BE2C (cell line): ENCODE measurements at regions not wholly inside any gene's neighbourhood (a gene's known extent, or its start where the extent isn't known, plus 50 kb on each side); places are given as distances from the start of the nearest gene placed in this dataset.

ENCODE experiments used
- DNase-seq: peaks from one replicate; pipeline ENCODE4 v3.0.0-alpha.2; 2020
- H3K27me3 ChIP-seq: fragments of 250-450 bp; sonication (Bioruptor Pico); 2 replicates; pipeline ENCODE4 v1.5.1; 2020; ENCODE audit warnings: mild to moderate bottlenecking
- H3K36me3 ChIP-seq: fragments of 250-450 bp; sonication (Bioruptor Pico); 2 replicates; pipeline ENCODE4 v1.5.1; 2020; ENCODE audit warnings: mild to moderate bottlenecking
- H3K4me1 ChIP-seq: fragments of 250-450 bp; sonication (Bioruptor Pico); 2 replicates; pipeline ENCODE4 v1.5.1; 2020
- H3K4me3 ChIP-seq: 2 replicates; pipeline ENCODE4 v1.5.1; 2011; ENCODE audit warnings: low read depth, low read length
- H3K9me3 ChIP-seq: fragments of 250-450 bp; sonication (Bioruptor Pico); 2 replicates; pipeline ENCODE4 v1.5.1; 2020
- TF ChIP-seq, protein P1 (sequence below): IDR thresholded peaks from 2 replicates; pipeline ENCODE4 v1.5.1; 2012; ENCODE audit warnings: mild to moderate bottlenecking, low read depth, low read length

DNA sequence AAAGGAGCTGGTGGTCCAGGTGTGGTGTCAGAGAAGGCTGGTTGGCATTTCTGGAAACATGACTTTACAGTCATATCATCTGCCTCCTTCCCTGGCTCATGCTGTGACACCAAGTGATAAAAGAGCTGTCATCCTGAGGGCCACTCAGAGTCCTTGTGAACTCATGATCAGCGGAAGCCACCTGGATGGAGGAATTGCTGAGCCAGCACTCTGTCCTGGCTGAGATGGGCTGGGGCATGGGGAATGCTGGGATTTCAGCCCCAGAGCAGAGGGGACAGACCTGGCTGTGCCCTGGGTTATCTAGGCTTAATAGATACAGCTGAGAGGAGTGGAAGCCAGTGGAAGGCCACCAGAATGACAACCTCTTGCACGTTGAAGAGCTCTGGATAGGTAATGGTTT lies 214.3 kb downstream of the DHX35 start:
- H3K36me3 ChIP-seq: no peaks in the 10 kb centered on the region
- no peaks in the 10 kb centered on the region for H3K27me3 ChIP-seq
- no peaks in the 10 kb centered on the region for H3K9me3 ChIP-seq
- no peak for DNase-seq
- TF ChIP-seq, protein P1, sequence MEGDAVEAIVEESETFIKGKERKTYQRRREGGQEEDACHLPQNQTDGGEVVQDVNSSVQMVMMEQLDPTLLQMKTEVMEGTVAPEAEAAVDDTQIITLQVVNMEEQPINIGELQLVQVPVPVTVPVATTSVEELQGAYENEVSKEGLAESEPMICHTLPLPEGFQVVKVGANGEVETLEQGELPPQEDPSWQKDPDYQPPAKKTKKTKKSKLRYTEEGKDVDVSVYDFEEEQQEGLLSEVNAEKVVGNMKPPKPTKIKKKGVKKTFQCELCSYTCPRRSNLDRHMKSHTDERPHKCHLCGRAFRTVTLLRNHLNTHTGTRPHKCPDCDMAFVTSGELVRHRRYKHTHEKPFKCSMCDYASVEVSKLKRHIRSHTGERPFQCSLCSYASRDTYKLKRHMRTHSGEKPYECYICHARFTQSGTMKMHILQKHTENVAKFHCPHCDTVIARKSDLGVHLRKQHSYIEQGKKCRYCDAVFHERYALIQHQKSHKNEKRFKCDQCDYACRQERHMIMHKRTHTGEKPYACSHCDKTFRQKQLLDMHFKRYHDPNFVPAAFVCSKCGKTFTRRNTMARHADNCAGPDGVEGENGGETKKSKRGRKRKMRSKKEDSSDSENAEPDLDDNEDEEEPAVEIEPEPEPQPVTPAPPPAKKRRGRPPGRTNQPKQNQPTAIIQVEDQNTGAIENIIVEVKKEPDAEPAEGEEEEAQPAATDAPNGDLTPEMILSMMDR: no peak
- H3K4me3 ChIP-seq: no peak overlapping the region
- no peaks in the 10 kb centered on the region for H3K4me1 ChIP-seq

DNA sequence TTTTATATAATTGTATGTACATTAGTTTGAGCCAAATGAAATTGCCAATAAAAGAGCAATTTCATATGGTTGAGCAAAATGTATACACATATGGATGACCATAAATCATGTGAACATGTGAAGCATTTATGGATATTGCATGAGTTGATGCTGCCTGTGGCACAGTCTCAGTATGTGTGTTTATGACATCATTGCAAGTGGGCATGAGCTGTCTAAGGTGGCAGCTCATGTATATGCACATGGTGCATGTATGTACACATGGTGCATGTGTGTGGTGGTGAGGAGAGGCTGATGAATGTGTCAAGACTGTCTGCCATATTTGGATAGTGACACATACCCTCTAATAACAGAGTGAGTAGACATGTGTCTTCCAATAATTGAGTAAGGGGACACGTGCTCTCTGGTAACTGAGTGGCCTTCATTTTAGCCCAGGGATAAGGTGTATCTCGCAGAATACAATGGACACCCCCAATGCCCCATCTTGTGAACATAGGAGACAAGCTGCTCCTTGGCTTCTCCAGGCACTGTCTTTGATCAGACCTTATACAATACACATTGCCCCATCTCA lies 208.8 kb downstream of the DHX35 start:
- no peak for DNase-seq
- Histone ChIP-seq H3K4me3 (no peak overlapping the region), H3K27me3 (no peaks in the 10 kb centered on the region), H3K36me3 (no peaks in the 10 kb centered on the region), H3K4me1 (no peaks in the 10 kb centered on the region), H3K9me3 (no peaks in the 10 kb centered on the region)
- TF ChIP-seq, protein P1: no peak

DNA sequence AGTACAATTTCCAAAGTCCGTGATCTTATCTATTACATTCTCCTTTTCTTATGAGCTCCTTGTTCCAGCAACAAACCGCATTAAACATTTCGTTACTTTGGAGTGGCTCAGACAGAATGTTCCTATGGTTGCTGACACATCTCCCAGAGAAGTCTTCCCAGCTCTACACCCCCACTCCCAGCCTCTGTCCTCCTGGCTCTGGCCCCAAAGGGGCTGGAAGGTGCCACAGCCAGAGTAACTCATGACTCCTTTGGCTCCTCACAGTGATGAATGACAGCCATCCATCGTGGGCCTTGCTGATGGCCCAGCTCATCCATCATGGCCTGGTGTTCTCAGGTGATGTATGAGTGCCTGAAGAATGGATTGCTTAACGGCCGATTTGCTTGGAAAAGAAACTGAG lies 203.0 kb downstream of the DHX35 start:
- Histone ChIP-seq H3K36me3 (no peaks in the 10 kb centered on the region), H3K4me1 (peaks cover 9% of the 10 kb centered on the region), H3K4me3 (no peak overlapping the region), H3K9me3 (no peaks in the 10 kb centered on the region), H3K27me3 (no peaks in the 10 kb centered on the region)
- DNase-seq: no peak
- TF ChIP-seq, protein P1: no peak

DNA sequence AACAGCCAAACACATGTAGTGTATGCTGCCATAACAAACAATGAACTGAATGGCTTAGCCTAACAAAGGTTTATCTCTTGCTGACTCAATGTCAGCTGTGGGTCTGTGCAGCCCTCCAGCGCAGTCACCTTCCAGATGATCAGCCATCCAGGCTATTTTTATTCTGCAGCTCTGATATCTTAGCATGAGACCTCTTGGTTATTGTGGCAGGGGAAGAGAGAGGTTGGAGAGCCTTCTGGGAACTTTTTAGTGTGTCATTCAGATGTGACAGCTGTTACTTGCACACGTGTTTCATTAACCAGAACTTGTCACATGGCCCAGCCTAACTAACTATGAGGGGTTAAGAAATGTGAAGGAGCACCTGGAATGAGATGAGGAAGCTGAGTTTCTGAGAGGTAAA lies 202.5 kb downstream of the DHX35 start:
- H3K27me3 ChIP-seq: no peaks in the 10 kb centered on the region
- no peaks in the 10 kb centered on the region for H3K9me3 ChIP-seq
- no peaks in the 10 kb centered on the region for H3K36me3 ChIP-seq
- peaks cover 9% of the 10 kb centered on the region for H3K4me1 ChIP-seq
- TF ChIP-seq, protein P1: no peak
- no peak for DNase-seq
- H3K4me3 ChIP-seq: no peak overlapping the region

DNA sequence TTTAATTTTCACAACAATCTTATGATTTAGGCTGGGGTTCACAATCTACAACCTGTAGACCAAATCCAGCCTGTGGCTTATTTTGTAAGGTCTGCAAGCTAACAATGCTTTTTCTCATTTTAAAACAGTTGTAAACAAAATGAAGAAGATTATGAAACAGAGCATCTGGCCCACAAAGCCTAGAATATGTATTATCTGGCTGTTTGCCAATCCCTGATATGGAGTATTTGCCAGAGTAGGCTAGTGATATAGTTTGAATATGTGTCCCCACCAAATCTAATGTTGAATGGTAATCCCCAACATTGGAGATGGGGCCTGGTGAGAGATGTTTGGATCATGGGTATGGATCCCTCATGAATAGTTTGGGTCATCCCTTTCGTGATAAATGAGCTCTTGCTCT lies 201.8 kb downstream of the DHX35 start:
- no peak for DNase-seq
- H3K4me1 ChIP-seq: peaks cover 9% of the 10 kb centered on the region
- H3K36me3 ChIP-seq: no peaks in the 10 kb centered on the region
- H3K4me3 ChIP-seq: no peak overlapping the region
- TF ChIP-seq, protein P1: no peak
- no peaks in the 10 kb centered on the region for H3K9me3 ChIP-seq
- H3K27me3 ChIP-seq: no peaks in the 10 kb centered on the region

DNA sequence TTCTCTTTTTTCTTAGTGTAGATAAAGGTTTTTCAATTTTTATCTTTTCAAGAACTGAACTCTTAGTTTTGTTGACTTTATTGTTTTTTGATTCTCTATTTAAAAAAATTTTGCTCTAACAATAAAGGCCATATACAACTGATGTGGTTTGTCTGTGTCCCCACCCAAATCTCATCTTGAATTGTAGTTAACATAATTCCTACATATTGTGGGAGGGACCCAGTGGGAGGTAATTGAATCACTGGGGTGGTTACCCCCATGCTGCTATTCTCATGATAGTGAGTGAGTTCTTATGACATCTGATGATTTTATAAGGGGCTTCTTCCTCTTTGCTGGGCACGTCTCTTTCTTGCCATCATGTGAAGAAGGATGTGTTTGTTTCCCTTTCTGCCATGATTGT lies 199.8 kb downstream of the DHX35 start:
- TF ChIP-seq, protein P1: no peak
- no peaks in the 10 kb centered on the region for H3K27me3 ChIP-seq
- peaks cover 9% of the 10 kb centered on the region for H3K4me1 ChIP-seq
- H3K36me3 ChIP-seq: no peaks in the 10 kb centered on the region
- H3K9me3 ChIP-seq: no peaks in the 10 kb centered on the region
- DNase-seq: no peak
- H3K4me3 ChIP-seq: no peak overlapping the region
